Spleen (tissue), 7 donors: ENCODE measurements at regions not wholly inside any gene's neighbourhood (a gene's known extent, or its start where the extent isn't known, plus 50 kb on each side); places are given as distances from the start of the nearest gene placed in this dataset.

Source experiments
- POLR2A ChIP-seq, 3 donors: fragments of 450-650 bp; IDR thresholded peaks; one replicate each; pipeline ENCODE4 v1.5.1; 2017; ENCODE audit warnings: antibody characterized with exemption in 3 of 3, mild to moderate bottlenecking in 1 of 3
- POLR2AphosphoS5 ChIP-seq, 3 donors: sonication (generic); formaldehyde crosslinking; IDR thresholded peaks; one replicate each; pipeline ENCODE4 v1.5.1; 2017; ENCODE audit warnings: antibody characterized with exemption in 3 of 3
- TF ChIP-seq, protein P1 (sequence below), 11 experiments: fragments of 200-600 bp in 7 of 11; fragments of 450-650 bp in 4 of 11; sonication (generic) in 4 of 11; IDR thresholded peaks in 8 of 11; conservative IDR thresholded peaks in 3 of 11; 1 replicate in 7 of 11; 2 replicates in 4 of 11; pipeline versions ENCODE4 v1.4.0 to v1.8.0; 2016 to 2021; ENCODE audit warnings: antibody characterized with exemption in 11 of 11, inconsistent platforms in 4 of 11, mild to moderate bottlenecking in 1 of 11
- donor health status: DM: no; HTN: no; CAD: no; lungs with moderate emphysema.
- donor health status: DM: no; HTN: no; CAD: no.
- donor health status: DM: no; HTN: no; CAD: no.

GRCh38 chrX:40415675-40416074, 165.1 kb upstream of the ATP6AP2 start:
- TF ChIP-seq, protein P1, sequence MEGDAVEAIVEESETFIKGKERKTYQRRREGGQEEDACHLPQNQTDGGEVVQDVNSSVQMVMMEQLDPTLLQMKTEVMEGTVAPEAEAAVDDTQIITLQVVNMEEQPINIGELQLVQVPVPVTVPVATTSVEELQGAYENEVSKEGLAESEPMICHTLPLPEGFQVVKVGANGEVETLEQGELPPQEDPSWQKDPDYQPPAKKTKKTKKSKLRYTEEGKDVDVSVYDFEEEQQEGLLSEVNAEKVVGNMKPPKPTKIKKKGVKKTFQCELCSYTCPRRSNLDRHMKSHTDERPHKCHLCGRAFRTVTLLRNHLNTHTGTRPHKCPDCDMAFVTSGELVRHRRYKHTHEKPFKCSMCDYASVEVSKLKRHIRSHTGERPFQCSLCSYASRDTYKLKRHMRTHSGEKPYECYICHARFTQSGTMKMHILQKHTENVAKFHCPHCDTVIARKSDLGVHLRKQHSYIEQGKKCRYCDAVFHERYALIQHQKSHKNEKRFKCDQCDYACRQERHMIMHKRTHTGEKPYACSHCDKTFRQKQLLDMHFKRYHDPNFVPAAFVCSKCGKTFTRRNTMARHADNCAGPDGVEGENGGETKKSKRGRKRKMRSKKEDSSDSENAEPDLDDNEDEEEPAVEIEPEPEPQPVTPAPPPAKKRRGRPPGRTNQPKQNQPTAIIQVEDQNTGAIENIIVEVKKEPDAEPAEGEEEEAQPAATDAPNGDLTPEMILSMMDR (IDR thresholded peaks at IDR 0.05 in 8 of 11, conservative IDR thresholded peaks at IDR 0.05 in 3 of 11): no peak
- TF ChIP-seq POLR2AphosphoS5 (IDR thresholded peaks at IDR 0.05): no peak
- TF ChIP-seq POLR2A (IDR thresholded peaks at IDR 0.05): no peak
